Esophagus squamous epithelium (tissue), 5 donors: ENCODE measurements at regions not wholly inside any gene's neighbourhood (a gene's known extent, or its start where the extent isn't known, plus 50 kb on each side); places are given as distances from the start of the nearest gene placed in this dataset.
"Not testable (repeated sequence)": the region's sequence is repeated elsewhere in the genome, so short reads cannot be mapped to it uniquely, and the experiment has no call there.

Experiments used
- DNase-seq: peaks from one replicate; lab custom pipeline; 2025; lab: John Stamatoyannopoulos, UW
- H3K27ac ChIP-seq, 4 donors: fragments of 200-600 bp; sonication (generic); one replicate each; pipeline ENCODE4 v1.5.1; 2016 to 2019; ENCODE audit warnings: mild to moderate bottlenecking in 1 of 4
- H3K27me3 ChIP-seq, 4 donors: fragments of 200-600 bp; sonication (generic); 1 replicate in 3 of 4; 2 replicates in 1 of 4; pipeline versions ENCODE4 v1.5.1 to v1.6.0; 2017 to 2021; ENCODE audit warnings: antibody characterized with exemption in 1 of 4
- H3K36me3 ChIP-seq, 3 donors: fragments of 200-600 bp; sonication (generic); one replicate each; pipeline ENCODE4 v1.5.1; 2016 to 2019
- H3K4me1 ChIP-seq, 3 donors: fragments of 200-600 bp; sonication (generic); one replicate each; pipeline ENCODE4 v1.5.1; 2017 to 2019
- H3K4me3 ChIP-seq, 4 donors: fragments of 200-600 bp; sonication (generic); 1 replicate in 3 of 4; 2 replicates in 1 of 4; pipeline ENCODE4 v1.5.1; 2016 to 2019; ENCODE audit warnings: mild to moderate bottlenecking in 2 of 4, moderate library complexity in 1 of 4
- H3K9me3 ChIP-seq, 3 donors: fragments of 200-600 bp; sonication (generic); one replicate each; pipeline ENCODE4 v1.5.1; 2016 to 2019
- CTCF ChIP-seq, 6 experiments: fragments of 450-650 bp in 4 of 6; fragments of 200-600 bp in 2 of 6; sonication (generic) in 2 of 6; IDR thresholded peaks; one replicate each; pipeline ENCODE4 v1.5.1; 2016 to 2019; ENCODE audit warnings: antibody characterized with exemption in 6 of 6, mild to moderate bottlenecking in 4 of 6, moderate library complexity in 4 of 6
- POLR2A ChIP-seq, 4 donors: fragments of 450-650 bp; IDR thresholded peaks; one replicate each; pipeline ENCODE4 v1.6.1; 2017; ENCODE audit warnings: antibody characterized with exemption in 4 of 4, mild to moderate bottlenecking in 4 of 4, moderate library complexity in 3 of 4
- WGBS, 2 donors: methylation state at CpG; one replicate each; pipeline ENCODE4 v1.1.5; 2018; 5-methylcytosine and 5-hydroxymethylcytosine counted together
- intact Hi-C: fragments of 100-400 bp; cut with DNase I; formaldehyde crosslinking; loops from one replicate; pipeline ENCODE4 v1.15.0; 2022
- donor health status: DM: yes; HTN: yes; CAD: no.

- DNase-seq, intact Hi-C loops, H3K27me3 ChIP-seq, H3K36me3 ChIP-seq, H3K4me1 ChIP-seq, H3K9me3 ChIP-seq, H3K27ac ChIP-seq, H3K4me3 ChIP-seq: not testable (repeated sequence)
- WGBS, 2 donors = 80 to 82% methylated on average over 7 of the region's 7 CpGs
These were observed 624.8 kb downstream of the ZNF37A start for GRCh38 chr10:38718972-38719371.

GRCh38 chr10:38730076-38730475 lies 635.9 kb downstream of the ZNF37A start:
- H3K4me1 ChIP-seq = no peaks in the 10 kb centered on the region
- intact Hi-C loops = no loop called here
- DNase-seq = no peak
- H3K9me3 ChIP-seq = peaks cover 0 to 13% (median 0%) of the 10 kb centered on the region in 3 donors
- no CpG with 5 or more reads among the region's 48 CpGs for WGBS, 2 donors
- no peak overlapping the region for H3K27ac ChIP-seq
- H3K36me3 ChIP-seq = no peaks in the 10 kb centered on the region
- TF ChIP-seq POLR2A (IDR thresholded peaks at IDR 0.05) = no peak
- no peak for TF ChIP-seq CTCF (IDR thresholded peaks at IDR 0.05)
- H3K4me3 ChIP-seq = no peak overlapping the region
- no peaks in the 10 kb centered on the region for H3K27me3 ChIP-seq

GRCh38 chr10:38736646-38737045 lies 642.5 kb downstream of the ZNF37A start:
- H3K27ac ChIP-seq = not testable (repeated sequence)

DNA sequence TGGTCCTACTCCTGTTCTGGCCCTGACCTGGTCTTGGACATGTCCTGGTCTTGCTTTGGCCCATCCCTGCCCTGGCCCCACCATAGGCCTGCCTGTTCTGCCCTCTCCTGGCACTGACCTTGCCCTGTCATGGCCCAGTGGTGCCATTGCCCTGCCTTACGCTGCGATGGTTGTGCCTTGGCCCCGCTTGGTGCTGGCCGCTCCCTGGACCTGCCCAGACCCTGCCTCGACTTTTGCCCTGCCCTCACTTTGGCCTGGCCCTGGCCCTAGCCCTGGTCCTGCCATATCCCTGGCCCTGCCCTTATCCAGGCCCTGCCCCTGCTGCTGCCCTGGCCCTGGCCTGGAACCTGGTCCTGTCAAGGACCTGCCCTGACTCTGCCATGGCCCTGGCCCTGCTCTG lies 643.1 kb downstream of the ZNF37A start:
- H3K4me3 ChIP-seq, H3K27ac ChIP-seq, intact Hi-C loops, H3K4me1 ChIP-seq, H3K27me3 ChIP-seq, DNase-seq, H3K36me3 ChIP-seq: not testable (repeated sequence)
- WGBS, 2 donors = 85% methylated on average over 5 of the region's 5 CpGs; no CpG with 5 or more reads in 1 of the 2 donors
- H3K9me3 ChIP-seq = peaks cover 0 to 49% (median 6%) of the 10 kb centered on the region in 3 donors

More at GRCh38 chr10:38736646-38737045, 642.5 kb downstream of the ZNF37A start:
- H3K4me3 ChIP-seq, H3K36me3 ChIP-seq, H3K4me1 ChIP-seq, H3K27me3 ChIP-seq, DNase-seq, intact Hi-C loops: not testable (repeated sequence)
- WGBS, 2 donors = 72 to 73% methylated on average over 5 to 7 of the region's 14 CpGs
- H3K9me3 ChIP-seq = peaks cover 0 to 43% (median 6%) of the 10 kb centered on the region in 3 donors

GRCh38 chr10:38738011-38738410 lies 643.9 kb downstream of the ZNF37A start:
- H3K36me3 ChIP-seq, H3K27me3 ChIP-seq, H3K4me3 ChIP-seq, intact Hi-C loops, DNase-seq, H3K27ac ChIP-seq, H3K4me1 ChIP-seq: not testable (repeated sequence)
- peaks cover 0 to 54% (median 6%) of the 10 kb centered on the region in 3 donors for H3K9me3 ChIP-seq
- WGBS, 2 donors = 47 to 76% methylated on average over 3 of the region's 3 CpGs

DNA sequence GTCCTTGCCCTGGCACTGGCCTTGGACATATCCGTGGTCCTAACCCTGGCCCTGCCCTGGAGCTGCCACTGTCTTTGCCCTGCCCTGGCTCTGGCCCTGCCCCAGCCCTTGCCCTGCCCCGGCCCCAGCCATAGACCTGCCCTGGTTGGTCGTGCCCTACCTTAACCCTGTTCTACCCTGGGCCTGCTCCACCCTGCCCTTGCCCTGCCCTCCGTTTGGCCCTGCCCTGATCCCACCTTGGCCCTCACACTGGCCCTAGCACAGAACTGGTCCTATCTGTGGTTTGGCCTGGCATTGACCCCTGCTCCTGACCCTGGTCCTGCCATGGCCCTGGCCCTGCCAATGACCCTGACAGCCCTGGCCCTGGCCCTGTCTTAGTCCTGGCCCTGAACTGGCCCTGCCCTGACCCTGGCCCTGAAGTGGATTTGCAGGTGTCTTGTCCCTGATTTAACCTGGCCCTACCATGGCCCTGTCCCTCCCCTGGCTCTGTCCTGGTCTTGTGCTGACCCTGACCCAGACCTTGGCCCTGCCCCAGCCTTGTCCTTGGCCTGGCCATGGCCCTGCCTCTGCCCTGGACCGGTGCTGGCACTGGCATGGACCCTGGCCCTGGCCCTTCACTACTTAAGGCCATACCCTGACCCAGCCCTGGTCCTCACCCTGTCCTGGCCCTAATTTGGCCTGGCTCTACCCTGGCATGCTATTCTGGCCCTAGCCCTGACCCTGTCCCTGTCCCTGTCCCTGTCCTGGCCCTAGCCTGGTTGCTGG lies 645.1 kb downstream of the ZNF37A start:
- intact Hi-C loops, DNase-seq, H3K27ac ChIP-seq, H3K27me3 ChIP-seq, H3K36me3 ChIP-seq, H3K4me3 ChIP-seq, H3K4me1 ChIP-seq: not testable (repeated sequence)
- WGBS, 2 donors = 42 to 45% methylated on average over 3 to 4 of the region's 5 CpGs
- H3K9me3 ChIP-seq = peaks cover 0 to 59% (median 10%) of the 10 kb centered on the region in 3 donors

GRCh38 chr10:38740102-38740501 lies 646.0 kb downstream of the ZNF37A start:
- Histone ChIP-seq H3K27me3 (no peaks in the 10 kb centered on the region), H3K27ac (no peak overlapping the region), H3K9me3 (peaks cover 0 to 59% (median 10%) of the 10 kb centered on the region in 3 donors), H3K4me3 (no peak overlapping the region), H3K36me3 (no peaks in the 10 kb centered on the region), H3K4me1 (no peaks in the 10 kb centered on the region)
- WGBS, 2 donors = 50% methylated on average over 2 of the region's 5 CpGs; no CpG with 5 or more reads in 1 of the 2 donors
- no peak for DNase-seq
- intact Hi-C loops = no loop called here
- no peak for TF ChIP-seq POLR2A (IDR thresholded peaks at IDR 0.05)
- TF ChIP-seq CTCF (IDR thresholded peaks at IDR 0.05) = no peak
